HG03342 (cell line): ENCODE measurements at regions not wholly inside any gene's neighbourhood (a gene's known extent, or its start where the extent isn't known, plus 50 kb on each side); places are given as distances from the start of the nearest gene placed in this dataset.
"Not testable (repeated sequence)": the region's sequence is repeated elsewhere in the genome, so short reads cannot be mapped to it uniquely, and the experiment has no call there.

Source experiments
- ATAC-seq: cut with Tn5 transposase; IDR thresholded peaks from one replicate; pipeline ENCODE4 v1.9.1; 2021; ENCODE audit warnings: mild to moderate bottlenecking, moderate library complexity; ENCODE audit not compliant: unreplicated experiment

DNA sequence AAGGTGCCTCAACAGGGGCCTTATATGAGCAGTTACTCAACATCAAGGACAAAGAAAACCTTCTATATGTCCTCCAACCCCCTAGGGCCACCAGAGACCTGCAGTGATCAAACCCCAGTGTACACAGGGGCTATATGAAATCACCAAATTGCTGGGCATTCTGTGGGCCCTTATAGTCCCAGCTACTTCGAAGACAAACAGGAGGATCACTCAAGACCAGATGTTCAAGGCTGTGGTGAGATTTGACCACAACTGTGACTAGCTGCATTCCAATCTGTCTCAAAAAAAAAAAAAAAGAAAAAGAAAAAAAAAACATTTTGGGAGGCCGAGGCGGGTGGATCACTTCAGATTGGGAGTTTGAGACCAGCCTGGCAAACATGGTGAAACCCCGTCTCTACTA lies 51.0 kb upstream of the PRB2 start:
- ATAC-seq, result no peak

GRCh38 chr12:11457996-11458645 lies 62.8 kb upstream of the PRB2 start:
- no peak for ATAC-seq

- ATAC-seq, result no peak
Observed at GRCh38 chr12:11460343-11461023, 65.1 kb upstream of the PRB2 start.

GRCh38 chr12:11461433-11461832 lies 66.1 kb upstream of the PRB2 start:
- ATAC-seq, result no peak

DNA sequence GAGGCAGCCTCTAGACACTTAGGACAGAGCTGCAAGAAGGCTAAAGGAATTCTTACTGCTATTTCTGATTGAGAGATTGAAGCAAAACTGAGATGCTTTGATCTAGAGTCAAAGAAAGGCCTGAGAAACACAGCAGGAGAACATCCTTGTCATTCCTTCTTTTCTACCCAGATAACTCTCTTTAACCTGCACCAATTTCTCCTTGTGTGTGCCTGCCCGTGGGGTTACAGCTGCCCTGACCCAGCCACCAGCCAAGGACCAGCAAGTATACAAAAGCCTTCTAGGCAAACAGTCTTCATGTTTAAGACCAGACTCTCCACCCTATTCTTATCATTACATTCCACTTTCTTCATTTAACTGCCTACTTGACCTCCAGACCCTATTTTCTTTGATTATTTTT lies 81.7 kb upstream of the PRB2 start:
- ATAC-seq, result no peak

GRCh38 chr12:11482955-11483354 lies 87.6 kb upstream of the PRB2 start:
- no peak for ATAC-seq

- peak; percentile 79 for ATAC-seq
Observed at GRCh38 chr12:11486623-11487444, 91.5 kb upstream of the PRB2 start.

DNA sequence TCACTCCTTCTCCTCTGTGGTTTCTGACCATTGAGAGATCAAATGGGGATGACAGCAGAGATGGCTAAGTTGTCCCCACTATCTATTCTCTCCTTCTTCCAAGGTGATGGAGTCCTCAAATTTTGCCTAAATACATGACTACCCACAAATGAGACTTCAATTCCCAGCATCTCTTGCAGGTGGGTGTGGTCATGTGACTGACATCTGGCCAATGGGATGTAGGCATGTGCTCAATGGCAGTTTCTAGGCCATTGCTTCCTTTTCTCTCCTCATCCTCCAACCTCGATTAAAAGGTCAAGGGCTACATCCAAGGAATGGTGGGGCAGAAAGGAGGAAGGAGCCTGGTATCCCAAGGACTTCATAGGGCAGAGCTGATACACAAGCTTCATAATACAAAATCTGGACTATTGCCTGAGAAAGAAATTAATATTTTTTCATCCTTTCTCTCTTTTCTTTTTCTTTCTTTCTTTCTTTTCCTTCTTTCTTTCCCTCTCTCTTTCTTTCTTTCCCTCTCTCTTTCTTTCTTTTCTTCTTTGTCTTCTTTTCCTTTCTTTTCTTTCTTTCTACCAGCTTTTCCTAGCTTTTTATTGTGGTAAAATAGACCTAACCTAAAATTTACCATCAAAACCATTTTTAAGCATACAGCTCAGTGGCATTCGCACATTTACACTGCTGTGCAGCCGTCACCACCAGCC lies 100.9 kb upstream of the PRB2 start:
- no peak for ATAC-seq

GRCh38 chr12:11497438-11497837 lies 102.1 kb upstream of the PRB2 start:
- ATAC-seq, result no peak

- ATAC-seq, result peak; percentile 80
Observed at GRCh38 chr12:11497995-11498394, 102.6 kb upstream of the PRB2 start.

DNA sequence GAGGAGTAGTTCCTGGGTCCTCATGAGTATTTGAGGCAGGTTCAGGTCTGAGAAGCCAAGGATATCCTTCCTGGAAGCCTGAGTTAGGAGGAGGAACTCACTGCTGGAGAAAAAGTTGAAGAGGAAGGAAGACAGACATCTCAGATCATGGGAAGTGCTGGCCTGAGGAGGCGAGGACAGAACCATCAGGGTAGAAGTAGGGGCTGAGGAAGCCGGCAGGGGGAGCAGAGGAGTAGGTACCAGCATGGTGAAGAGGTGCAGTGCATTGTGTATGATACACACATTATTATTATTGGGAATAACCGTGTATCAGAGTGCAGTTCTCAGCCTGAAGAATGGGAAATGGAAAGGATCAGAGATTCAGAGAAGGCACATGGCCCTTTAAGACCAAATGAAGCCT lies 103.2 kb upstream of the PRB2 start:
- ATAC-seq, result not testable (repeated sequence)

DNA sequence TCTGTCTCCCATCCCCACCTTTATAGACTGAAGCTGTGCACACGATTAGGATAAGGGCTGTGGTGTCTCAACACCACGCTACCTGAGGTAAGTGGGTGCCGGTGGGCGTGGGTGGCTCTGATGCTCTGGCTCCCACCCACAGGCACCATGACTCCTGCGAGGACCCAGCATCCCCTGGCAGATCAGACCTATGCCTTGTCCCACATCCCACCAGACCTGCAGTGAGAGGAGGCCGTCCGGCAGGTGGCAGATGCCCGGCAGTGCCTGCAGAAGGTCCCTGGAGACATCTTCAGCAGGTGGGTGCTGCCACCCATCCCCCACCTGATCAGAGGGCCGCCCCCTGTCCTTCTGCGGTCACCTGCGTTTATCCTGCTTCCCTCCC lies 104.4 kb upstream of the PRB2 start:
- no peak for ATAC-seq

DNA sequence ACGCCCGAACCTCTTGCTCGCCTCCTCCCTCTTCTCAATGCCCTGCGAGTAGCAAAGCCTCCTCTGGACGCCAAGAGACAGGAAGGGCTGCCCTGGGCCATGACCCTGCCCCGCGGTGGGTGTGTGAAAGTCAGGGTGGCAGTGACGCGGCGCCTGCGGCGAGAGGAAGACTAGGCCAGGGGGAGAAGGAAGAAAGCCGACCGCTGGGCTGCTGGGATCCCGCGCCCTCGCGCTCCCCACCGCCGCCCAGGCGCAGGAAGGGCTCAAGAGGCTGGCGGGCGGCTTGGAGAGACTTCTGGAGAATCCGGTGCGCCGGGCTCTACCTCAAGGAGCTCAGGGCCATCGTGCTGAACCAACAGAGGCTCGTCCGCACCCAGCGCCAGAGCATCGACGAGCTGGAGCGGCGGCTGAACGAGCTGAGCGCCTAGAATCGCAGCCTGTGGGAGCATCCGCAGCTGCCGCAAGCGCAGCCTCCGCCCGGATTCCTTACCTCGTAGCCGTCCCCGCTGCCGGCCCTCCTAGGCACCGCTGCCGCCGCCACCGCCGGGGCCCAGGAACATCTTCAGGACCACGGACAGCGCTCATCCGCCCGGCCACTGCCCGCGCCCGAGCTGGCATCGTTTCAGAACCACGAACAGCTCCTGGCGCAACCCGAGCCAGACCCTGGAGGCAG lies 105.0 kb upstream of the PRB2 start:
- ATAC-seq, result no peak

DNA sequence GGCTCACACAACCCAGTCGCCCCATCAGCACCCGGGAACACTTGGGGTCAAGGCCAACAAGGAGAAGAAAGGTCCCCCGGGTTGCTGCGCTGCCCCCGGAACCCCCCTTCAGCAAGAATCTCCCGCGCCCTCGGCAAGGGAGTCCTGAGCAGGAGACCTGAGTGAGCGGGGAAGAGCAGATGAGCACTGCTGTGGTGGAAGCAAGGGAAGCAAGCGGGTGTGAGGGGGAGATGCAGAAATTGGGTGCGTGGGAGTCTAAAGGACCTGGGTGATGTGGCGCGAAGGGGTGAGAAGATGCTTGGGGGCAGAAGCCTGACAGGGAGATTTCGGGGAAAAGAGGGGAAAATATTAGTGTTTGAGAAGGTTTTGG lies 105.5 kb upstream of the PRB2 start:
- ATAC-seq, result no peak

DNA sequence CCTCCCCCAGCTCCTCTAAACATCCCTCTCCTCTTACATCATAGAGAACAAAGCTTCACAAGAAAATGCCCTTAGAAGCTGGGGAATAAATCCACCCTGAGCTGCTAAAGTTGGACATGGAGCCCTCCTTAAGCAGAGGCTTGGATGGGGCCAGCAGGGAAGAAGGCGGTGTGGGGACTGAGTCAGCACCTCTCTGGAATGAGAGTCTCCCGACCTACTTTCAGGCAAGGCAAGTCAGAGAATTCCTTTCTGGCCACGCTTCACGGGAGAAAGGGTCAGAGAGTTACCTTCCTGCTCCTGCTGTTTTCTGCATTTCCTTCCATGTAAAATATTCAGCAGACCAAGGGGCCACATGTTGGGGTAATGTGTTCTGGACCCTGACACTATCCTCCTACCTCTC lies 113.3 kb upstream of the PRB2 start:
- no peak for ATAC-seq

DNA sequence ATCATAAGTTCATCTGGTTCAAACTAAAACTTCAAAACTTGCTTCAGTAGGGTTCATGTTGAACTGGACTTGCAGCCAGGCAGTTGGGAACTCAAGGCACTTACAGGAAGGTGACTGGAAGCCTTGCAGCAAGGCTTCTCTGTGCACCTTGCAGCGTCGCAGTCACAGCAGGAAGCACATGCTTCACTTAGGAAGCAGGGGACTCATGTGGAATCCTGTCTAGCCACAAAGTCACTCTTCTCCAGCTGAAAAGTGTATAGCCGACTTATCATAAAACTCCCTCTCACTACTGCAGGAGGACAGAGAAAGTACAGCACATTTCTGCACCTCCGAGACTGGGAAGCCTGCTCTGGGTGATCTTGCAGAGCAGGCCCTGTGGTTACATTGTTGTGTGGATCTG lies 114.0 kb upstream of the PRB2 start:
- ATAC-seq, result no peak

DNA sequence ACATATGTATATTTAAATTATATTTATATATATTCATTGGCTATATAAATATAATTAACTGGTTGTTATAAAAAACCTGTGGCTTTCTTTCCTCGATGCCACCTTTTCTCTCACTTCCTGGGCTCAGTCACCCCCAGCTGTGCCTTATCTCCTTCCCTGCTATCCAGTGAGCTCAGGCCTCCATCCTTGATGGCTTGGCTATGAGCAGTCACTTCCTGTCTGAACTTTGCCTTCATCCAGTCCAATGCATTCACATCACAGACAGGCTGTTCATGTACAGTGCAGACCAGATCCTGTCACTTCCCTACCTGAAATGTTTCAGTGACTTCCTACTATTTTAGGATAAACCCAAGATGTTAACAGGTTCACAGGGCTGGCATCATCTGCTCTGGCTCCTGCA lies 115.3 kb upstream of the PRB2 start:
- ATAC-seq, result no peak

GRCh38 chr12:11513288-11513687 lies 117.9 kb upstream of the PRB2 start:
- ATAC-seq, result no peak

- no peak for ATAC-seq
Observed at GRCh38 chr12:11517080-11517479, 121.7 kb upstream of the PRB2 start.

GRCh38 chr12:11524446-11524845 lies 125.0 kb upstream of the ETV6 start:
- no peak for ATAC-seq

- no peak for ATAC-seq
Observed at GRCh38 chr12:11534064-11534463, 115.4 kb upstream of the ETV6 start.
